HG03066 (cell line): ENCODE measurements at regions not wholly inside any gene's neighbourhood (a gene's known extent, or its start where the extent isn't known, plus 50 kb on each side); places are given as distances from the start of the nearest gene placed in this dataset.
"Not testable (repeated sequence)": the region's sequence is repeated elsewhere in the genome, so short reads cannot be mapped to it uniquely, and the experiment has no call there.

Source experiments
- ATAC-seq: cut with Tn5 transposase; IDR thresholded peaks from one replicate; pipeline ENCODE4 v1.9.1; 2021; ENCODE audit warnings: low read depth; ENCODE audit not compliant: unreplicated experiment

- ATAC-seq: no peak
Measured at GRCh38 chr10:35783305-35783838, 141.3 kb upstream of the FZD8 start.

GRCh38 chr10:35781643-35782035 lies 139.5 kb upstream of the FZD8 start:
- ATAC-seq: no peak

DNA sequence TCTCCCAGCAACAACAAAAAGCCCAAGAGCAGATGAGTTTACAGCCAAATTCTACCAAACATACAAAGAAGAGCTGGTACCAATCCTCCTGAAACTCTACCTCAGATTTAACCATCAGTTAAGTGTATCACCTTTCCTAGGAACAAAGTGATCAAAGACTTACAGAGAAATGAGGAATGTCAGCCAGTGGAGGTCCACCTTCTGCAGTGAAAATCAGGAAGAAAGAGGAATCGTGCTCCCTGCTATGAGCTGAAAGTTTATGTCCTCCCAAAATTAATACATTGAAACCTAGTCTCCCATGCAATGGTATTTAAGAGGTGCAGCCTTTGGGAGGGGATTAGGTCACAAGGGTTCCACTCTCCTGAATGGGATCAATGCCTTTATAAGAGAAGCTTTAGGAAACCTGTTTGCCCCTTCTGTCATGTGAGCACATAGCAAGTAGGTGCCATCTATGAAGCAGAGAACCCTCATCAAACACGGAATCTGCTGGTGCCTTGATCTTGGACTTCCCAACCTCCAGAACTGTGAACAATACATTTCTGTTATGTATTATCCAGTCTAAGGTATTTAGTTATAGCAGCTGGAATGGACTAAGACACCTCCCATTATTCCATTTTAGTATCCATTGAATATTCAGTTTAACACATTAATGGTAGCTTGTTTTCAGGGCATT lies 139.0 kb upstream of the FZD8 start:
- no peak for ATAC-seq

GRCh38 chr10:35778306-35778705 lies 136.2 kb upstream of the FZD8 start:
- ATAC-seq: no peak

GRCh38 chr10:35776557-35776956 lies 134.5 kb upstream of the FZD8 start:
- ATAC-seq: not testable (repeated sequence)

GRCh38 chr10:35774109-35774508 lies 132.0 kb upstream of the FZD8 start:
- no peak for ATAC-seq

- no peak for ATAC-seq
Measured at GRCh38 chr10:35770817-35771355, 128.8 kb upstream of the FZD8 start.

DNA sequence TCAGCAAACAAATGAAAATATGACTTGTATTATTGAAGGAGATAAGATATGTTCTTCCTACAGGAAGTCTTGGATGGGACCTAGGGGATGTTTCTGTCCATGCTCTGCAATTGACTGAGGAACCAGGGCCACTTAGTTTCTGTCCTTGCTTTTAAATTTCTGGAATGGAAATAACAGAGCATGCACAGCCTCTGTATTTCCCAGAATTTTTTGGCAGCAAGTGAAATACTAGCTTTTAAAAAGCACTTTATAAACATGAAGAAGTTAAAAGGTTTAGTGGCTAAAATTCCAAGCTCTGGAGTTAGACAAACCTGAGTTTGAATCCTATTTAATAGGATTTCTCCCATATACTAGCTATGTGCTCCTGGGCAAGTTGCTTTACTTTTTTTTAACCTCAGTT lies 127.7 kb upstream of the FZD8 start:
- no peak for ATAC-seq

DNA sequence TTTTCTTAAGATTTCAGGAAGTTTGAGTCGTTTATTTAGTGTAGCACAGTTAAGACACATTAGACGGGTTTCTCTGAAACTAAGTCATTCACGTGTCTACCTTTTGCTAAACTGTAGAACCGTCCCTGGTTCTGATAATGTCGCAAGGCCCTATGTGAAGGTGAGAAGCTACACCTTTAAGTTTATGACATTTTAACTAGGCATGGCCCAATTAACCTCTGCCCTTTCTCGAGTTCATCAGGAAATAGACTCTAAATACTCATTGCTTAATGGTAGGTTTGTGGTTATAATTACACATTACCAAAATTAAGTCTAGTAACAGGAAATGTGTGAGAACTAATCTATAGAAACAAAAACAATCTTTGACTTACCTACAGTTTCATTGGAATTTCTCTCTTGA lies 126.6 kb upstream of the FZD8 start:
- no peak for ATAC-seq

DNA sequence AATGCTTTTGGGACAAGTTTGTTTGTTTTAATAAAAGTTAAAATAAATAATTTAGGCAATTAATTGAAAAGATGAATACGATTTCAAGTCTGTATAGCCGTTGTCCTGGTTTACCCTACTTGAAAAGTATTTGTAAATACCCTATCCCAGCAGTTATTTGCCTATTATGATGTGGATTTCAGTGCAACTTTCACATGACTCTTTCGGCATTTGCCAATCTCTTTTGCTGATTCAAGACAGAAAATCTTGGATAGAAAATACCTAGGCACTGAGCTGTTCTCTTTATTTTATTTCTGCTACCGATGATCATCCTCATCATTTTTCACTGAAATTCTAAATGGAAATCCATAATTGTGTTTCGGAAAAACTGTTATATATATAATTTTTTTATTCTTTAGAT lies 125.9 kb upstream of the FZD8 start:
- no peak for ATAC-seq

DNA sequence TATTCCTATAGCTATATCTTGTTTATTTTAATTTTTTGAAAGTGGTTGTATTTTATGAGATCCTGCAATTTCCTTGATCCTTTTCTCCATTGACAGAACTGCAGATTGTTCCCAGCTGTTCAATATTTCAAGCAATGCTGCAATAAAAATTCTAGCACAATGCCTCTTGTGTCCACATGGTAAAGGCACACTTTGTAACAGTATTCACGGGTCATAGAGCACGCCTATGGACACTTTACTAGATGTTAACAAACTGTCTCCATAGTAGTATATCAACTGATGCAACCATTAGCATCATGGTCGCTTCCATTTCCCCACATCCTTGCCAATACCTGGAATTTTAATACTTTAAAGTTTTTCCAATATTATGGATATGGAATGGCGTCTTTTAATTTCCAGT lies 123.9 kb upstream of the FZD8 start:
- no peak for ATAC-seq

DNA sequence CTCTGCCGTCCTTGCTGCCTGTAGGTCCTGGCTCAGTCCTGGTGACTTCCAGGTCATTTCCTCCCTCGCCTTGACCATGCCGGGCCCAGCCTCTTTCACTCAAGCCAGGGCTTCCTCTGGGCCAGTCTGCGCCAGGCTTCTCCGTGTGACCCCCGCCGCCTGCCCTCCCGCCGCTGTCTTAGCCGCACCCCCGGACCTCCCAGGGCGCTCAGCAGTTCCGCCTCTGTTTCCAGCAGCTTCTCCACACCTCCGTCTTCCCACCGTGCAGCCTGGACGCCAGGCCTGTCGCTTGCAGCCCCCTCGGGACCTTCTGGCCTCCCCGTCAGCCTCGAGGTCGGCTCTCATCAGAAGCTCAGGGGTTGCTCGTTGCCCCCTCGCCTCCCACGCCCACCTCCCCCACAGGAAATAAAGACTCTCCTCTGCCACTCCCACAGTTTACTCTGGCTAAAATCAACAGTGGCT lies 123.0 kb upstream of the FZD8 start:
- no peak for ATAC-seq

- no peak for ATAC-seq
Measured at GRCh38 chr10:35762311-35763030, 120.4 kb upstream of the FZD8 start.

- ATAC-seq: no peak
Measured at GRCh38 chr10:35758076-35758475, 116.0 kb upstream of the FZD8 start.

DNA sequence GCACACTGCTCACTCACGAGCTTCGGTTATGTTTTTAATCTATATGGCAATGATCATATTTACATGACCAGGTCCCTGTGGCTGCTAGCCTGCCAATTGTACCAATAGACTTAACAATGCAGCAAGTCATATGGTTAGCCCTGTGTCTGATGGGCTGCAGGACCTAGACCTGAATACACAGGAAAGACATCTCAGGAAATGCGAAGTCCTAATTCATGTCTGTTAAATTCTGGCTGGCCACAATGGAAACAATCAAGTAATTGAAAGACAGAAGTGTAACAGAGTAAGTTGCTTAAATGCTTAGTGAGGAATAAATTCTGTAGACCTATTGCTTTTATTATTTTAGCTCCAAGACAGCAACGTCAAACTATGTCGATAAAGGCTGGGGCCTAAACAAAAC lies 112.4 kb upstream of the FZD8 start:
- no peak for ATAC-seq

GRCh38 chr10:35752469-35753461 lies 110.7 kb upstream of the FZD8 start:
- ATAC-seq: no peak

GRCh38 chr10:35751347-35751746 lies 109.3 kb upstream of the FZD8 start:
- ATAC-seq: no peak

GRCh38 chr10:35749230-35749629 lies 107.1 kb upstream of the FZD8 start:
- no peak for ATAC-seq

DNA sequence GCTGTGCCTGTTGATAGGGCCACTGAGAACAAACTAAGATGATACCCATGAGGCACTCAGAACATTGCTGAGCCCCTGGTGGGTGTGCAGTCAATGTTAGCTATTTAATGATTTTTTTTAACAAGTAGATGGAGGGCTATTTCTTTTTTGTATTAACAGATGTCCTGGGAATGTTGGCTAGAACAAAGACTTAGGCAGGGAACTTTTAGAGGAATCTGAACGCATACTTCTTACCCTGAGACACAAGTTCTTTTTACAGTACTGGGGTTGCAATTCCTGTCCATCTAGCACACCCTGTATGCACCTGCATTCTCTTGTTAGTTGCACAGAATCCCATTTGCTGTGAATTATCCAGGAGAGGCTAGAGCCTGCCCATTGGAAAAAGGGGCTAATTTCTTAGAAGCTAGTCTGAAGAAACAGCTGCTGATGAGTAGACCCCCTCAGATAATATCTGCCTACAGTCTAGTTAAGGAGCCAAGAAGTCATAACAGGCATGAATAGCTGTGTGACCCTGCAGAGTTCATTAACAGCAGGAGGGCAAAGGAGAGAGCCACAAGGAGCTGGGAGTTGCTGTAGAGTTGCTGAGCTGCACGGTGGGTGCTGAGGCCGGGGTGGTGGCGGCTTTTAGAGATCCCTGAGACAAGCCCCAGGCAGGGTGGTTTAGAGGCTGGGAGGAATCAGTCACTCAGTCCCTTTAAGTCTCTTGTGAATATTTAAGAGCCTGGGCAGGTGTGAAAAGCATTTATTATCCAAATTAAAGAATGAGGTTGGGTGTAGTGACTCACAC lies 103.7 kb upstream of the FZD8 start:
- ATAC-seq: no peak

DNA sequence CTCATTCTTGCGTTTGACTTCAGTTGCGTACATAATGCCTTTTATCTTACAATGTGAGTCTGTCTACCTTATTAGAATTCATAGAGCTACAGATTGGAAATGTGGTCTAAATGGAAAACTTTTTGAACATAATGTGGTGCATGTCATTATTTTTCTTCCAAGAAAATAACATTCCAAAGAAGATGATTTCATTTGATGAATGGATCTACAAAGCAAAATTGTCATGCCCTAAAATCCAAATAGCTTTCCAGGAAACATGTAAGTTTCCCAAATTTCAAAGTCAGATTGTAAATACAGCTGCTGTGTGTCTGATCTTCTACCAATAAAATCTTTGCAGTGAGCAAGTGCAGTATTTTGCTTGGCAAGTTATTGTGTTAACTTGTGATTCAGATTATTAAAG lies 101.8 kb upstream of the FZD8 start:
- no peak for ATAC-seq
